NOMO-1 treated with DMSO at 0.1 percent for 48 hours (cell line): ENCODE measurements at regions not wholly inside any gene's neighbourhood (a gene's known extent, or its start where the extent isn't known, plus 50 kb on each side); places are given as distances from the start of the nearest gene placed in this dataset.
"Not testable (repeated sequence)": the region's sequence is repeated elsewhere in the genome, so short reads cannot be mapped to it uniquely, and the experiment has no call there.

Experiments used
- DNase-seq: peaks from one replicate; lab custom pipeline; 2025; ENCODE audit not compliant: unreplicated experiment; lab: John Stamatoyannopoulos, UW

- DNase-seq = peak; percentile 31
Observed at GRCh38 chr10:26621243-26621888, 76.1 kb upstream of the PDSS1 start.

- peak; percentile 62 for DNase-seq
Observed at GRCh38 chr10:26621889-26622711, 75.4 kb upstream of the PDSS1 start.

- DNase-seq = no peak
Observed at GRCh38 chr10:26622891-26623290, 74.6 kb upstream of the PDSS1 start.

DNA sequence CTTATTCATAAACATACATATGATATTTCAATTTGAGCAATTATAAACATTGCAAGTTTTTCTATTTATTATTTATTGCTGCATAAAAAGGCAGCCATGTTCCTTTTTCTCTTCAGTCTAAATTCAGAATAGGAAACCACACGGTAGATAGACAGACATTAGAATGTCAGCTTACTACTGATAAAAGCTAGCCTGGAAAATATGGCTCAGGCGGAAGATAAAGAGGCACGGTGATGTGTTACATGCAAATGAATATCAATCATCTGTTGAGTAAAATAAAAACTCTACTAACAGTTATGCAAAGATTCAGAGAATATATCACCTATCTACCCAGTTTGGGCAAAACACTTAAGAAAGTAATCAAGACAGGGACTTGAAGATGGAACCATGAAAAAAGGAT lies 73.5 kb upstream of the PDSS1 start:
- DNase-seq = no peak

DNA sequence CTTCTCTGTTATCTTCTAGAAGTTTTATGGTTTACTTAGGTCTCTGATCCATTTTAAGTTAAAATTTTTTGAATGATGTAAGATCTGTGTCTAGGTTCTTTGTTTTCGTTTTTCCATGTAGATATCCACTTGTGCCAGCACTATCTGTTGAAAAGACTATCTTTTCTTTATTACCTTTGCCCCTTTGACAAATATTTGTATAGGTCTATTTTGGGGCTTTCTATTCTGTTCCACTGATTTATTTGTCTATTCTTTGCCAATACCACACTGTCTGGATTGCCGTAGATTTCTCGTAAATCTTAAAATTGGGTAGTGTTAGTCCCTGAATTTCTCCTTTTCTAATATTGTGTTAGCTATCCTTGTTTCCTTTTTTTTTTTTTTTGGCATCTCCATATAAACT lies 71.4 kb upstream of the PDSS1 start:
- no peak for DNase-seq

DNA sequence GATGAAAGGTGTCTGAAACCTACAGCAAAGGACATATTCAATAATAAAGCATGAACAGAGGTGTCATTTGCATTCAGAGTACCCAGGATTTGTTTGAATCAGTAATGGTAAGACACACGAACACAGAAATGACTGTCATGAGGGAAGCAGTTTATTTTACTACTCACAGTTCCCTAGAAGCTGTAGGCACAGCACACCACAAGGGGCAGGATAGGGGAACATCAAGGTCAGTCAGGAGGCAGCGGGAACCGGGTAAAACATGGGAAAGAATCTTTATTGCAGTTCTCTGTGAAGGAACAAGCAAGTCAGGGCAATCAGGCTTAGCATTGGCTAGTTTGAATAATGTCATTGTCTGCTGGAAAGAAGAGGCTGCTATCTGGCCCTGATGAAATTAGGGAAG lies 70.2 kb upstream of the PDSS1 start:
- DNase-seq = no peak

- peak; percentile 60 for DNase-seq
Observed at GRCh38 chr10:26628395-26628794, 69.1 kb upstream of the PDSS1 start.

DNA sequence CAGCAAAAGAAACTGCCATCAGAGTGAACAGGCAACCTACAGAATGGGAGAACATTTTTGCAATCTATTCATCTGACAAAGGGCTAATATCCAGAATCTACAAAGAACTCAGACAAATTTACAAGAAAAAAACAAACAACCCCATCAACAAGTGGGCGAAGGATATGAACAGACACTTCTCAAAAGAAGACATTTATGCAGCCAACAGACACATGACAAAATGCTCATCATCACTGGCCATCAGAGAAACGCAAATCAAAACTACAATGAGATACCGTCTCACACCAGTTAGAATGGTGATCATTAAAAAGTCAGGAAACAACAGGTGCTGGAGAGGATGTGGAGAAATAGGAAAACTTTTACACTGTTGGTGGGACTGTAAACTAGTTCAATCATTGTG lies 65.3 kb upstream of the PDSS1 start:
- not testable (repeated sequence) for DNase-seq

DNA sequence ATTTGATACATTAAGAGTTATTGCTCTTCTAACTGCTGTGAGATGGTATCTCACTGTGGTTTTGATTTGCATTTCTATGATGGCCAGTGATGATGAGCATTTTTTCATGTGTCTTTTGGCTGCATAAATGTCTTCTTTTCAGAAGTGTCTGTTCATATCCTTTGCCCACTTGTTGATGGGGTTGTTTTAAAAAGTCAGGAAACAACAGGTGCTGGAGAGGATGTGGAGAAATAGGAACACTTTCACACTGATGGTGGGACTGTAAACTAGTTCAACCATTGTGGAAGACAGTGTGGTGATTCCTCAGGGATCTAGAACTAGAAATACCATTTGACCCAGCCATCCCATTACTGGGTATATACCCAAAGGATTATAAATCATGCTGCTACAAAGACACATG lies 63.4 kb upstream of the PDSS1 start:
- not testable (repeated sequence) for DNase-seq

- DNase-seq = no peak
Observed at GRCh38 chr10:26637521-26638275, 59.8 kb upstream of the PDSS1 start.

DNA sequence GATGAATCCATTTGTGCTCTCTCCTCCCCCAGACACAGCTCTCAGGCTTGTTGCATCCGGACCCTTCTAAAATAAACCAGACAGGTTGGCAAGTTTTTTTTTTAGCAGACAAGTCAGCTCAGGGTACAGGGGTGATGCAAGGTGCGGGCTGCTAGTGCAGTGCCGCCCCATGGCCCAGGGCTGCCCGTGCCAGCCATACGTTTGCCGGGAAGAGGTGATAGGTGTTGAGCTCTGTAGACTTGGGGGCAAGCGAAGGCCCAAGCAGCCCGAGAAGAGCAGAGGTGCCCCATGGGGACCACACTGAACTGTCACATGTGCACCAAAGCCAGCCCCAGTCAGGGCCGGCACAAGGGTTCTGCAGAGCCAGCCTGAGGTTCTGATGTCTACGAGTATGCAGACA lies 57.1 kb upstream of the PDSS1 start:
- DNase-seq = no peak

GRCh38 chr10:26642896-26643653 lies 54.4 kb upstream of the PDSS1 start:
- no peak for DNase-seq

DNA sequence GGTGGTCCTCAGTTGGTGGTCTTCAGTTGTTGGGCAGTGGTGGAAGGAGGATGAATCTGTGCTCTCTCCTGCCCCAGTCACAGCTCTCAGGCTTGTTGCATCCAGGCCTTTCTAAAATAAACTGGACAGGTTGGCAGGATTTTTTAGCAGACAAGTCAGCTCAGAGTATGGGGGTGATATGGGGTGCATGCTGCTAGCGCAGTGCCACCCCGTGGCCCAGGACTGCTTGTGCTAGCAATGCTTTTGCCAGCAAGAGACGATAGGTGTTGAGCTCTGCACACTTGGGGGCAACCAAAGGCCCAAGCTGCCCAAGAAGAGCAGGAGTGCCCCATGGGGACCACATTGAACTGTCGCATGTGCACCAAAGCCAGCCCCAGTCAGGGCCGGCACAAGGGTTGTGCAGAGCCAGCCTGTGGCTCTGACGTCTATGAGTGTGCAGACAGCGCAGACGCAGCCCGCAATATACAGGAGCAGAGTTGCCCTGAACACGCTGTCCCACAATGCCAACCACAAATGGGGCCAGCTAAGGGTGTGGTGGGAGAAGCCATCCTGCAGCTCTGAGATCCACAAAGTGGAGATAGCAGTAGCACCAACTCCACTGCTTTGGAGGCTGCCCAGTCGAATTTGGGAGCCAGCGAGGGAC lies 49.8 kb upstream of the PDSS1 start:
- DNase-seq = no peak
